WTC11 (cell line): ENCODE measurements at regions not wholly inside any gene's neighbourhood (a gene's known extent, or its start where the extent isn't known, plus 50 kb on each side); places are given as distances from the start of the nearest gene placed in this dataset.

ENCODE experiments used
- ATAC-seq: fragments of 200-7000 bp; cut with Tn5 transposase; 2 replicates; pipeline ENCODE4 v1.10.0; 2021; ENCODE audit warnings: mild to moderate bottlenecking, moderate library complexity
- CTCF ChIA-PET: fragments of 300-600 bp; sonication (Branson Sonifier 250); formaldehyde crosslinking; loops from one replicate; lab custom pipeline; 2021; ENCODE audit warnings: antibody characterized with exemption; lab: Charles Lee
- POLR2A ChIA-PET: fragments of 350-600 bp; sonication (Branson Sonifier 250); formaldehyde crosslinking; loops from one replicate; lab custom pipeline; 2021; ENCODE audit warnings: antibody characterized with exemption; lab: Charles Lee
- DNase-seq: peaks from one replicate; pipeline ENCODE4 v3.0.0; 2021; ENCODE audit warnings: low spot score
- H3K27ac Mint-ChIP-seq: 2 replicates; pipeline ENCODE4 v1.8.0; 2021; ENCODE audit warnings: mixed read lengths
- H3K27me3 Mint-ChIP-seq: 2 replicates; pipeline ENCODE4 v1.8.0; 2021; ENCODE audit warnings: low read depth, mild to moderate bottlenecking, moderate library complexity, mixed read lengths
- H3K36me3 Mint-ChIP-seq: 2 replicates; pipeline ENCODE4 v1.8.0; 2021; ENCODE audit warnings: mixed read lengths
- H3K4me1 Mint-ChIP-seq: 2 replicates; pipeline ENCODE4 v1.8.0; 2022; ENCODE audit warnings: mixed read lengths
- H3K4me3 Mint-ChIP-seq: 2 replicates; pipeline ENCODE4 v1.8.0; 2021; ENCODE audit warnings: mild to moderate bottlenecking, moderate library complexity, mixed read lengths
- H3K9me3 Mint-ChIP-seq: 2 replicates; pipeline ENCODE4 v1.8.0; 2021; ENCODE audit warnings: mixed read lengths
- ATF1 ChIP-seq: sonication (generic); formaldehyde crosslinking; IDR thresholded peaks from 2 replicates; pipeline ENCODE4 v1.8.1; 2023; ENCODE audit warnings: mild to moderate bottlenecking, moderate library complexity, missing genetic modification reagents
- ATF2 ChIP-seq: sonication (generic); formaldehyde crosslinking; IDR thresholded peaks from 2 replicates; pipeline ENCODE4 v1.8.1; 2022; ENCODE audit warnings: low read depth, missing genetic modification reagents, borderline replicate concordance
- CTCF ChIP-seq: fragments of 200-600 bp; IDR thresholded peaks from 2 replicates; pipeline ENCODE4 v1.8.0; 2022; ENCODE audit warnings: antibody characterized with exemption
- E2F1 ChIP-seq: sonication (generic); formaldehyde crosslinking; IDR thresholded peaks from 2 replicates; pipeline ENCODE4 v1.8.0; 2022; ENCODE audit warnings: mild to moderate bottlenecking, missing genetic modification reagents
- E2F5 ChIP-seq: sonication (generic); formaldehyde crosslinking; IDR thresholded peaks from 2 replicates; pipeline ENCODE4 v1.8.1; 2022; ENCODE audit warnings: mild to moderate bottlenecking, moderate library complexity, missing genetic modification reagents
- EMX1 ChIP-seq: fragments of 250-450 bp; sonication (Bioruptor Pico); IDR thresholded peaks from 2 replicates; pipeline ENCODE4 v1.8.0; 2021; ENCODE audit warnings: mild to moderate bottlenecking
- ESRRA ChIP-seq: sonication (generic); formaldehyde crosslinking; IDR thresholded peaks from 2 replicates; pipeline ENCODE4 v1.8.1; 2022; ENCODE audit warnings: mild to moderate bottlenecking, missing genetic modification reagents, borderline replicate concordance
- ETV6 ChIP-seq: sonication (generic); formaldehyde crosslinking; IDR thresholded peaks from 2 replicates; pipeline ENCODE4 v1.8.1; 2022; ENCODE audit warnings: mild to moderate bottlenecking, missing genetic modification reagents
- HMGA2 ChIP-seq: fragments of 250-450 bp; sonication (Bioruptor Pico); IDR thresholded peaks from 2 replicates; pipeline ENCODE4 v1.4.0; 2021; ENCODE audit warnings: mild to moderate bottlenecking, moderate library complexity
- JUN ChIP-seq: sonication (generic); formaldehyde crosslinking; IDR thresholded peaks from 2 replicates; pipeline ENCODE4 v1.8.0; 2023; ENCODE audit warnings: mild to moderate bottlenecking, missing genetic modification reagents
- MYBL2 ChIP-seq: sonication (generic); formaldehyde crosslinking; IDR thresholded peaks from 2 replicates; pipeline ENCODE4 v1.8.1; 2023; ENCODE audit warnings: mild to moderate bottlenecking, moderate library complexity, missing genetic modification reagents
- NR1H2 ChIP-seq: sonication (generic); formaldehyde crosslinking; IDR thresholded peaks from 2 replicates; pipeline ENCODE4 v1.9.0; 2021; ENCODE audit warnings: mild to moderate bottlenecking, moderate library complexity, missing genetic modification reagents
- NR2C2 ChIP-seq: sonication (generic); formaldehyde crosslinking; IDR thresholded peaks from 2 replicates; pipeline ENCODE4 v1.8.0; 2022; ENCODE audit warnings: mild to moderate bottlenecking, missing genetic modification reagents
- NR3C1 ChIP-seq: sonication (generic); formaldehyde crosslinking; conservative IDR thresholded peaks from 2 replicates; pipeline ENCODE4 v1.8.1; 2023; ENCODE audit warnings: low read depth, mild to moderate bottlenecking, missing genetic modification reagents
- OVOL2 ChIP-seq: fragments of 250-450 bp; sonication (Bioruptor Pico); IDR thresholded peaks from 2 replicates; pipeline ENCODE4 v1.9.0; 2021; ENCODE audit warnings: mild to moderate bottlenecking, borderline replicate concordance
- RELA ChIP-seq: sonication (generic); formaldehyde crosslinking; IDR thresholded peaks from 2 replicates; pipeline ENCODE4 v1.8.1; 2022; ENCODE audit warnings: missing genetic modification reagents, mild to moderate bottlenecking, borderline replicate concordance
- TEAD4 ChIP-seq: sonication (generic); formaldehyde crosslinking; IDR thresholded peaks from 2 replicates; pipeline ENCODE4 v1.8.0; 2022; ENCODE audit warnings: mild to moderate bottlenecking, missing genetic modification reagents
- ZNF121 ChIP-seq: sonication (generic); formaldehyde crosslinking; IDR thresholded peaks from 2 replicates; pipeline ENCODE4 v1.8.0; 2023; ENCODE audit warnings: missing genetic modification reagents
- ZNF138 ChIP-seq: sonication (generic); formaldehyde crosslinking; conservative IDR thresholded peaks from 2 replicates; pipeline ENCODE4 v1.8.1; 2022; ENCODE audit warnings: mild to moderate bottlenecking, moderate library complexity, missing genetic modification reagents
- ZNF317 ChIP-seq: sonication (generic); formaldehyde crosslinking; IDR thresholded peaks from 2 replicates; pipeline ENCODE4 v1.8.1; 2023; ENCODE audit warnings: low read depth, mild to moderate bottlenecking, moderate library complexity, missing genetic modification reagents, borderline replicate concordance
- ZNF396 ChIP-seq: fragments of 250-450 bp; sonication (Bioruptor Pico); IDR thresholded peaks from 2 replicates; pipeline ENCODE4 v1.8.0; 2021; ENCODE audit warnings: mild to moderate bottlenecking, moderate library complexity, borderline replicate concordance
- ZNF416 ChIP-seq: fragments of 250-450 bp; sonication (Bioruptor Pico); IDR thresholded peaks from 2 replicates; pipeline ENCODE4 v1.9.0; 2021; ENCODE audit warnings: mild to moderate bottlenecking, inconsistent platforms
- ZNF423 ChIP-seq: fragments of 250-450 bp; sonication (Bioruptor Pico); IDR thresholded peaks from 2 replicates; pipeline ENCODE4 v2.1.2; 2022; ENCODE audit warnings: mild to moderate bottlenecking, moderate library complexity
- ZNF671 ChIP-seq: fragments of 250-450 bp; sonication (Bioruptor Pico); IDR thresholded peaks from 2 replicates; pipeline ENCODE4 v1.8.0; 2021; ENCODE audit warnings: mild to moderate bottlenecking
- ZSCAN18 ChIP-seq: fragments of 250-450 bp; sonication (Bioruptor Pico); IDR thresholded peaks from 2 replicates; pipeline ENCODE4 v2.1.2; 2022; ENCODE audit warnings: mild to moderate bottlenecking, moderate library complexity
- TF ChIP-seq, protein P1 (sequence below): sonication (generic); formaldehyde crosslinking; IDR thresholded peaks from 2 replicates; pipeline ENCODE4 v1.8.1; 2022; ENCODE audit warnings: low read depth, mild to moderate bottlenecking, moderate library complexity, missing genetic modification reagents, borderline replicate concordance
- TF ChIP-seq, protein P2 (sequence below): fragments of 250-450 bp; sonication (Bioruptor Pico); IDR thresholded peaks from 2 replicates; pipeline ENCODE4 v1.9.0; 2021; ENCODE audit warnings: mild to moderate bottlenecking

GRCh38 chr3:144109944-144110343, 138.3 kb downstream of the DIPK2A start:
- peaks cover 14% of the 10 kb centered on the region for H3K4me1 Mint-ChIP-seq
- H3K27me3 Mint-ChIP-seq = no peaks in the 10 kb centered on the region
- no peak overlapping the region for H3K27ac Mint-ChIP-seq
- POLR2A ChIA-PET = no interaction called here
- DNase-seq (no peak), ATAC-seq (no peak)
- no peaks in the 10 kb centered on the region for H3K9me3 Mint-ChIP-seq
- CTCF ChIA-PET = no interaction called here
- TF ChIP-seq MYBL2 (CRISPR knock-in tag) = no peak
- TF ChIP-seq ATF1 (CRISPR knock-in tag) = no peak
- TF ChIP-seq, protein P1, sequence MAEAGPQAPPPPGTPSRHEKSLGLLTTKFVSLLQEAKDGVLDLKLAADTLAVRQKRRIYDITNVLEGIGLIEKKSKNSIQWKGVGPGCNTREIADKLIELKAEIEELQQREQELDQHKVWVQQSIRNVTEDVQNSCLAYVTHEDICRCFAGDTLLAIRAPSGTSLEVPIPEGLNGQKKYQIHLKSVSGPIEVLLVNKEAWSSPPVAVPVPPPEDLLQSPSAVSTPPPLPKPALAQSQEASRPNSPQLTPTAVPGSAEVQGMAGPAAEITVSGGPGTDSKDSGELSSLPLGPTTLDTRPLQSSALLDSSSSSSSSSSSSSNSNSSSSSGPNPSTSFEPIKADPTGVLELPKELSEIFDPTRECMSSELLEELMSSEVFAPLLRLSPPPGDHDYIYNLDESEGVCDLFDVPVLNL = no peak
- TF ChIP-seq ZNF423 = no peak
- no peak for TF ChIP-seq EMX1 (CRISPR knock-in tag)
- TF ChIP-seq ZNF396 (CRISPR knock-in tag) = no peak
- TF ChIP-seq HMGA2 (CRISPR knock-in tag) = no peak
- no peak for TF ChIP-seq ZNF416 (CRISPR knock-in tag)
- TF ChIP-seq E2F1 (CRISPR knock-in tag) = no peak
- TF ChIP-seq ETV6 (CRISPR knock-in tag) = no peak
- TF ChIP-seq, protein P2, sequence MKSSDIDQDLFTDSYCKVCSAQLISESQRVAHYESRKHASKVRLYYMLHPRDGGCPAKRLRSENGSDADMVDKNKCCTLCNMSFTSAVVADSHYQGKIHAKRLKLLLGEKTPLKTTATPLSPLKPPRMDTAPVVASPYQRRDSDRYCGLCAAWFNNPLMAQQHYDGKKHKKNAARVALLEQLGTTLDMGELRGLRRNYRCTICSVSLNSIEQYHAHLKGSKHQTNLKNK (CRISPR knock-in tag) = no peak
- no peak for TF ChIP-seq OVOL2 (CRISPR knock-in tag)
- no peak for TF ChIP-seq RELA (CRISPR knock-in tag)
- no peaks in the 10 kb centered on the region for H3K36me3 Mint-ChIP-seq
- no peak overlapping the region for H3K4me3 Mint-ChIP-seq

DNA sequence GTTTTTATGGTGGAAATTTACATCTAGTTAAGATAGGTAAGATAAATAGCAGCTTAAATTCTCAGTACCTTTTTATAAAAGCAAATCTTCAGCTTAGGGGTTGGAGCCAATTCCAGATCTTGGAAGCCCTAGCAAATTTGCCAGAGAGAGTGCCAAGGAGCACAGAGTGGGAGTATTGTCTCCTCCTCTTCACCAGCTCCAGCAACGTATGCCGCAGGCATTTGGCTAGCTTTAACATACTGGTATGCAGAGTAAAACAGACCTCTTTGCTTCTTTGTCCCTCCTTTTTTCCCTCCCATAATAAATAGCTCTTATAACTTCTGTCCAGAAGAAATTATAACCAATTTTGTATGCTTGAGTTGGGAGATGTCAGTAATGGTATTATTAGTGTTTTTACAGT, 140.4 kb downstream of the DIPK2A start:
- no peaks in the 10 kb centered on the region for H3K36me3 Mint-ChIP-seq
- ChIA-PET CTCF (no interaction called here), POLR2A (no interaction called here)
- no peak overlapping the region for H3K4me3 Mint-ChIP-seq
- ATAC-seq (0 out of 2 replicates have a peak, but pooled peaks have one; percentile 59), DNase-seq (no peak)
- peaks cover 19% of the 10 kb centered on the region for H3K4me1 Mint-ChIP-seq
- no peak overlapping the region for H3K27ac Mint-ChIP-seq
- no peaks in the 10 kb centered on the region for H3K27me3 Mint-ChIP-seq
- H3K9me3 Mint-ChIP-seq = no peaks in the 10 kb centered on the region
- no peak for TF ChIP-seq NR2C2
- TF ChIP-seq CTCF = no peak
- no peak for TF ChIP-seq JUN (CRISPR knock-in tag)
- no peak for TF ChIP-seq TEAD4 (CRISPR knock-in tag)
- no peak for TF ChIP-seq ESRRA (CRISPR knock-in tag)
- TF ChIP-seq ZSCAN18 (CRISPR knock-in tag) = no peak
- TF ChIP-seq NR1H2 (CRISPR knock-in tag) = no peak
- no peak for TF ChIP-seq EMX1 (CRISPR knock-in tag)
- no peak for TF ChIP-seq ATF2 (CRISPR knock-in tag)
- no peak for TF ChIP-seq E2F5
- TF ChIP-seq, protein P1 = no peak
- no peak for TF ChIP-seq ZNF121 (CRISPR knock-in tag)
- no peak for TF ChIP-seq ZNF138 (CRISPR knock-in tag)
- no peak for TF ChIP-seq ZNF671 (CRISPR knock-in tag)
- TF ChIP-seq NR3C1 (CRISPR knock-in tag) = no peak
- TF ChIP-seq OVOL2 (CRISPR knock-in tag) = no peak
- TF ChIP-seq ZNF317 (CRISPR knock-in tag) = no peak
